OCI-LY1 (cell line): ENCODE measurements at regions not wholly inside any gene's neighbourhood (a gene's known extent, or its start where the extent isn't known, plus 50 kb on each side); places are given as distances from the start of the nearest gene placed in this dataset.

Experiments used
- H2AFZ ChIP-seq: fragments of 200-600 bp; sonication (generic), shearing (Covaris generic); 2 replicates; pipeline ENCODE4 v1.6.0; 2014; ENCODE audit warnings: antibody characterized with exemption, mild to moderate bottlenecking, low read length
- H3F3A ChIP-seq: fragments of 200-600 bp; sonication (generic), shearing (Covaris generic); 2 replicates; pipeline ENCODE4 v1.6.0; 2014; ENCODE audit warnings: mild to moderate bottlenecking, antibody characterized with exemption, low read length, moderate library complexity; ENCODE audit not compliant: insufficient read depth
- H3K27ac ChIP-seq: fragments of 200-600 bp; sonication (generic); 2 replicates; pipeline ENCODE4 v1.5.1; 2014; ENCODE audit warnings: low read length, mixed run types, mild to moderate bottlenecking, low read depth; ENCODE audit not compliant: poor library complexity, severe bottlenecking
- H3K27me3 ChIP-seq: fragments of 200-600 bp; sonication (generic); 2 replicates; pipeline ENCODE4 v1.6.0; 2014; ENCODE audit warnings: antibody characterized with exemption, mild to moderate bottlenecking, low read length, moderate library complexity; ENCODE audit not compliant: insufficient read depth
- H3K36me3 ChIP-seq: fragments of 200-600 bp; sonication (generic); 2 replicates; pipeline ENCODE4 v1.6.1; 2014; ENCODE audit warnings: mild to moderate bottlenecking, antibody characterized with exemption, low read length, moderate library complexity, mixed read lengths; ENCODE audit not compliant: insufficient read depth
- H3K4me1 ChIP-seq: fragments of 200-600 bp; sonication (generic); 2 replicates; pipeline ENCODE4 v1.5.1; 2014; ENCODE audit warnings: mild to moderate bottlenecking, low read length, moderate library complexity; ENCODE audit not compliant: insufficient read depth, severe bottlenecking
- H3K4me2 ChIP-seq: fragments of 200-600 bp; sonication (generic), shearing (Covaris generic); 2 replicates; pipeline ENCODE4 v1.6.1; 2014; ENCODE audit warnings: low read length
- H3K4me3 ChIP-seq: fragments of 200-600 bp; sonication (generic); 2 replicates; pipeline ENCODE4 v1.5.1; 2014; ENCODE audit warnings: low read length, low read depth, mild to moderate bottlenecking, mixed read lengths; ENCODE audit not compliant: poor library complexity, severe bottlenecking
- H3K79me2 ChIP-seq: fragments of 200-600 bp; shearing (Covaris generic); 2 replicates; pipeline ENCODE4 v1.6.1; 2016; ENCODE audit warnings: mixed run types, low read length, mixed read lengths; ENCODE audit not compliant: insufficient read depth
- H3K9ac ChIP-seq: fragments of 200-600 bp; sonication (generic), shearing (Covaris generic); 2 replicates; pipeline ENCODE4 v1.6.1; 2014; ENCODE audit warnings: mild to moderate bottlenecking, low read length, mixed read lengths
- H3K9me2 ChIP-seq: fragments of 200-600 bp; sonication (generic), shearing (Covaris generic); 2 replicates; pipeline ENCODE4 v1.6.1; 2014; ENCODE audit warnings: low read depth, mild to moderate bottlenecking, low read length, mixed read lengths
- H3K9me3 ChIP-seq: fragments of 200-600 bp; shearing (Covaris generic); 2 replicates; pipeline ENCODE4 v1.6.1; 2014; ENCODE audit warnings: low read length, mixed read lengths
- H4K20me1 ChIP-seq: fragments of 200-600 bp; sonication (generic), shearing (Covaris generic); 2 replicates; pipeline ENCODE4 v1.6.0; 2016; ENCODE audit warnings: mild to moderate bottlenecking, low read length; ENCODE audit not compliant: insufficient read depth
- EZH2 ChIP-seq: fragments of 200-600 bp; sonication (generic), shearing (Covaris generic); IDR thresholded peaks from 2 replicates; pipeline ENCODE4 v1.8.0; 2017; ENCODE audit warnings: borderline replicate concordance, mixed run types, mild to moderate bottlenecking, antibody characterized with exemption, low read length, moderate library complexity, mixed read lengths
- TF ChIP-seq, protein P1 (sequence below): fragments of 200-600 bp; sonication (generic), shearing (Covaris generic); IDR thresholded peaks from 2 replicates; pipeline ENCODE4 v1.5.1; 2017; ENCODE audit warnings: mild to moderate bottlenecking, antibody characterized with exemption, low read length, moderate library complexity, mixed read lengths

DNA sequence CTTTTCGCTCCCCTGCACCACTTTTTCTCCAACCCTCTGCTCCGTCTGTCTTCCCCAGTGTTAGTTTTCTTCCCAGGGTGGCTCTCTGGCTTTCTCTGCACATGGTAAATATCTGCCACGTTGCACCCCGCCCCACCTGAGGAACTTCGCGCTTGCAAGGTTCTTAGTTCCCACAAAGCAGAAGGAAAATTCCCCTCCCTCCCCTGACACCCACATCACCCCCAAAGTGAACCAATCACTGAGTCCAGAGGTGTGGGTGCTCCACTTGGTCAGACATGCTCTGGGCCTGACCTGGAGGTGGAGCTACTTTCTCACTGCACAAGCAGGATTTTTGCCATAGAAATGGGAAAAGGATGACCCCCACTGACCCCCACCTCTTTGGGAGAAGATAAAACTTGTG lies 415.0 kb downstream of the FUT8 start:
- no peaks in the 10 kb centered on the region for H3K4me1 ChIP-seq
- H3K9me3 ChIP-seq = no peaks in the 10 kb centered on the region
- TF ChIP-seq EZH2 = no peak
- TF ChIP-seq, protein P1, sequence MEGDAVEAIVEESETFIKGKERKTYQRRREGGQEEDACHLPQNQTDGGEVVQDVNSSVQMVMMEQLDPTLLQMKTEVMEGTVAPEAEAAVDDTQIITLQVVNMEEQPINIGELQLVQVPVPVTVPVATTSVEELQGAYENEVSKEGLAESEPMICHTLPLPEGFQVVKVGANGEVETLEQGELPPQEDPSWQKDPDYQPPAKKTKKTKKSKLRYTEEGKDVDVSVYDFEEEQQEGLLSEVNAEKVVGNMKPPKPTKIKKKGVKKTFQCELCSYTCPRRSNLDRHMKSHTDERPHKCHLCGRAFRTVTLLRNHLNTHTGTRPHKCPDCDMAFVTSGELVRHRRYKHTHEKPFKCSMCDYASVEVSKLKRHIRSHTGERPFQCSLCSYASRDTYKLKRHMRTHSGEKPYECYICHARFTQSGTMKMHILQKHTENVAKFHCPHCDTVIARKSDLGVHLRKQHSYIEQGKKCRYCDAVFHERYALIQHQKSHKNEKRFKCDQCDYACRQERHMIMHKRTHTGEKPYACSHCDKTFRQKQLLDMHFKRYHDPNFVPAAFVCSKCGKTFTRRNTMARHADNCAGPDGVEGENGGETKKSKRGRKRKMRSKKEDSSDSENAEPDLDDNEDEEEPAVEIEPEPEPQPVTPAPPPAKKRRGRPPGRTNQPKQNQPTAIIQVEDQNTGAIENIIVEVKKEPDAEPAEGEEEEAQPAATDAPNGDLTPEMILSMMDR = no peak
- no peaks in the 10 kb centered on the region; the same call in 1 of the 2 replicates for H3K27me3 ChIP-seq
- no peaks in the 10 kb centered on the region for H4K20me1 ChIP-seq
- H3K4me2 ChIP-seq = no peak overlapping the region
- no peaks in the 10 kb centered on the region for H3K9me2 ChIP-seq
- no peak overlapping the region for H3K27ac ChIP-seq
- H3F3A ChIP-seq = no peaks in the 10 kb centered on the region
- no peak overlapping the region for H3K4me3 ChIP-seq
- no peaks in the 10 kb centered on the region for H3K36me3 ChIP-seq
- H3K9ac ChIP-seq = no peak overlapping the region
- H2AFZ ChIP-seq = no peak overlapping the region
- no peaks in the 10 kb centered on the region for H3K79me2 ChIP-seq

DNA sequence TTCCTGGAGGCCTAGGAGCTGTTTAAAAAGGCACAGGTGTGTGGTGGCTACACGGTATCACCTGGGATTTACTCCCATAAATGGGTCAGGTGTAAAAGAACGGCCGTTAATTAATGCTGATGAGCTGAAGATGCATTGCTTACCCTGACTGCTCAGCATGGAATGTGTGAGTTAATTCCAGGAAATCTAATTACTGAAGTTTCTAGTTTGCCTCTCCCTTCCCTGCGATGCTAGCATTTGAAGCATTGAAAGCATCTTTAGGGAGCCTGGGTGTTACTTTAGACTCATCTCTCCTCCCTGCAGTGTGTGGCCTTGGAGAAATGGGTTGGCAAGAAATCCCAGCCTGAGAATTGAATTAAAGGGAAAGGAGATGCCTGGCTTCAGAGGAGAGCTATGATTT lies 415.9 kb downstream of the FUT8 start:
- H3K27me3 ChIP-seq = no peaks in the 10 kb centered on the region; the same call in 1 of the 2 replicates
- no peak overlapping the region for H3K4me3 ChIP-seq
- no peaks in the 10 kb centered on the region for H4K20me1 ChIP-seq

DNA sequence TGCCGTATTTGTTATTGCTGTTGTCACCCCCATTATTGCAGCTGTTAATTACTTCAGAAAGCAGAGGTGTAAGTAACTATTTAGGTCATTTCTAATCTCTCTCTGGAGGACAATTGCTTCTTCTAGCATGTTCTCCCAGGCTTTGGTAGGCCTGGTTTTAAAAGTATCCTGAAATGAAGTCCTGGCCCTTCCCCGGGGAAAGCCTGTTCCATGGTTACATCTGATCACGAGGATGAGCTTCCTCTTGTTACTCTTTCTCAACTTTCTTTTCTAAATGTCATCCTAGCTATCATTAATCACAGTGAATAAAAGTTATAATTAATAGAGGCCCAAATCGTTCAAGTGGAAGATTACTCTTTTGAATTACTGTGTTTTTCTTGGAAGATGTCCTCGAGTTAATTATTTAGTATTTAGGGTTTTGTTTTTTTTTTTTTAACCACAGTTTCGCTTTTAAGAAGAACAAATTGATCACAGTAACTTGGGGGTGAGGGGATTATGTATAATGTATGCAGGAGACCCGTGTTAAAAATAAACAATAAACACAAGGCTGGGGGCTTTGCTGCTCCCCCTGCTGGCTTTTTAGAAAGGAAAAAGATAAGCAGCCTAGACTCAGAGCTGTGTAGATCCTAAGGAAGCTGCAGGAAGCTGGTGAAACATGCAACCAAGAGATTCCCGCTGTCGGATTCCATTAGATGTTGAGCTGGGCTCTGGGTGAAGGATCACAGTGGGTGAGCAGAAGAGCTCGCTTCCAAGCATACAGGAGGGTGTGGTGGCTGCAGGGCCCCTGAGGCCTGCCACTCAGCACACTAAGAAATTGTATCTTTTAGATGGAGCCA lies 420.1 kb downstream of the FUT8 start:
- H3K79me2 ChIP-seq = no peaks in the 10 kb centered on the region
- H3K27me3 ChIP-seq = no peaks in the 10 kb centered on the region; the same call in 1 of the 2 replicates
- no peaks in the 10 kb centered on the region for H3K36me3 ChIP-seq
- no peaks in the 10 kb centered on the region for H3F3A ChIP-seq
- no peaks in the 10 kb centered on the region for H4K20me1 ChIP-seq
- no peak overlapping the region for H3K4me3 ChIP-seq
- no peak overlapping the region for H2AFZ ChIP-seq
- H3K9me3 ChIP-seq = no peaks in the 10 kb centered on the region
- H3K9me2 ChIP-seq = no peaks in the 10 kb centered on the region
- H3K4me2 ChIP-seq = no peak overlapping the region
- TF ChIP-seq, protein P1 = peak; percentile 47
- TF ChIP-seq EZH2 = no peak
- no peaks in the 10 kb centered on the region for H3K4me1 ChIP-seq
- H3K27ac ChIP-seq = no peak overlapping the region
- H3K9ac ChIP-seq = no peak overlapping the region

More for the DNA sequence above, 415.9 kb downstream of the FUT8 start:
- no peak for TF ChIP-seq EZH2
- TF ChIP-seq, protein P1 = no peak
- Histone ChIP-seq H3K9me3 (no peaks in the 10 kb centered on the region), H3K36me3 (no peaks in the 10 kb centered on the region), H3K9me2 (no peaks in the 10 kb centered on the region), H2AFZ (no peak overlapping the region), H3K27ac (no peak overlapping the region), H3K4me2 (no peak overlapping the region), H3K9ac (no peak overlapping the region), H3K4me1 (no peaks in the 10 kb centered on the region), H3K79me2 (no peaks in the 10 kb centered on the region), H3F3A (no peaks in the 10 kb centered on the region)
